ENCODE measurements at regions not wholly inside any gene's neighbourhood (a gene's known extent, or its start where the extent isn't known, plus 50 kb on each side); places are given as distances from the start of the nearest gene placed in this dataset.

DNA sequence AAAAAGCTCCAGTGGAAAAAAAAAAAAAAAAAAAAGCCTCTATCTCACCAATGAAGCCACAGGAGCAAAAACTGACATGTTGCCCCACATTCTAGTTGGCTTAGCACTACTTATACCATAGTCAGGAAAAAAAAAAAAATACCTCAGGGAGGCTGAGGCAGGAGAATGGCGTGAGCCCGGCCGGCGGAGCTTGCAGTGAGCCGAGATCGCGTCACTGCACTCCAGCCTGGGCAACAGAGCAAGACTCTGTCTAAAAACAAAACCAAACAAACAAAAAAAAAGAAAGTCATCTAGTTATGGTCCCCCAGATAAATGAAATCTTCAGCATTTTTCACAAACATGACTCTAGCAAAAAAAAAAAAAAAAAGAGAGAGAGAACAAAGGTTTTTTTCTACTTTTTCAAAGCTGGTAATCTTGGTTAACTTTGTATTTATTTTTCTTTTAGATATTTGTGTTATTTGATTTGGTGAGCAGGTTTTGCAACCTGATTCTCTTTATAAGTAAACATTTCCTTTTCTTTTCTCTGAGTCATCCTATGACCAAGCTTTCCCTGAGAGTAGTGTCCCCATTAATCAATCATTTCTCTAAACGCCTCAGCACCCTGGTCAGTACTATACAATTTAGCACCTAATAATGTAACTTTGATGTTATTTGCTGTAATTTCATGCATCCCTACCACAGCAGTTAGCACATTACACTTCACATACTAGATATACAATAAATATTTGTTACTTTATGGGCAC is 273.7 kb upstream of the PIK3C3 start (continued):
- no peak for TF ChIP-seq BCL11A (IDR thresholded peaks at IDR 0.05; ENCODE audit: low read depth in 2 of 2, low read length in 2 of 2)
- TF ChIP-seq RBBP5 (IDR thresholded peaks at IDR 0.05; ENCODE audit: borderline replicate concordance, low read depth, low read length) = no peak
- TF ChIP-seq PHF8 (conservative IDR thresholded peaks at IDR 0.05; ENCODE audit: low read depth, low read length) = no peak
- no peak for TF ChIP-seq CHD1 (IDR thresholded peaks at IDR 0.05; ENCODE audit: low read depth, low read length)
- TF ChIP-seq TEAD4 (IDR thresholded peaks at IDR 0.05; ENCODE audit: low read depth, low read length) = no peak
- no peak for TF ChIP-seq TAF7 (optimal IDR thresholded peaks at IDR 0.05; ENCODE audit: borderline replicate concordance, low read depth, low read length)

All from H1 (cell line).